IPS DF 19.7 (cell line): ENCODE measurements at regions not wholly inside any gene's neighbourhood (a gene's known extent, or its start where the extent isn't known, plus 50 kb on each side); places are given as distances from the start of the nearest gene placed in this dataset.
"Not testable (repeated sequence)": the region's sequence is repeated elsewhere in the genome, so short reads cannot be mapped to it uniquely, and the experiment has no call there.

Experiments
- DNase-seq: peaks from one replicate; pipeline ENCODE4 v3.0.0-alpha.2; 2013; ENCODE audit warnings: low read depth, low spot score

GRCh38 chr18:73683409-73684238 is 464.0 kb downstream of the FBXO15 start:
- DNase-seq: no peak

GRCh38 chr18:73681912-73682311 is 465.7 kb downstream of the FBXO15 start:
- DNase-seq: no peak

- no peak for DNase-seq
Observed at GRCh38 chr18:73681398-73681797, 466.2 kb downstream of the FBXO15 start.

DNA sequence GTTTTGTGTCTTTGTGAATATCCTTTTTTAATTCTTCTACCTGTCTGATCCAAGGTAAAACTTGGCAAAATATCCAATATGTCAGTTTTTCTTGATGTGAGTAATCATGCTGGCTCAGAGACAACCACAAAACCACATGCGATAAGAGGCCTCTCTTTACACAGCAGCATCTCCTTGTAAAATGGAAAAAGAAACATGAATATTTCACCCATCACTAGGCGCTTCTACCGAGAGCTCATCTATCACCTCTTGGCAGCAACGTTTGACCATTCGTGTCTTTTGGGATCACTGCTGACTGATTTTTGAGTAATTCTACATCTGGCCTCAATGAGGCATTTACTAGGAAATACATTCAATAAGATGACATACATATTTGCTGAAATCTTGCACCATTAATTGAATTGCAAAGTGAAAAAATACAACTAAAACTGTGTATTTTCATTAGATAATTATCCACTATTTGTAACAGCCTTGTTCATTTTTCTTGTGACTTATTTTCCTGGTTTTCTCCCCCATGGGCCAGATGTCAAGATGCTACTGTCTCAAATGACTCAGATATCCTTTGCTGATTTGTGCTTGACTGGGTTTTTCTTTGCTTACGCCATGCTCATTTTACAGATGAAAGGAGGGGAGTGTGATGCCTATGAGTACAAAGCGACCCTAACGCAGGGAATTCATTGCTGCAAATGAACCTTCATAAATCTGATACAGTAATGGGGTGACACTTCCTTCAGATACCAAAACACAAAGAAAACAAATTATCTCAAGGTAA is 467.5 kb downstream of the FBXO15 start:
- DNase-seq: no peak

- no peak for DNase-seq
Observed at GRCh38 chr18:73677450-73677849, 470.2 kb downstream of the FBXO15 start.

GRCh38 chr18:73674125-73674865 is 473.3 kb downstream of the FBXO15 start:
- DNase-seq: no peak

DNA sequence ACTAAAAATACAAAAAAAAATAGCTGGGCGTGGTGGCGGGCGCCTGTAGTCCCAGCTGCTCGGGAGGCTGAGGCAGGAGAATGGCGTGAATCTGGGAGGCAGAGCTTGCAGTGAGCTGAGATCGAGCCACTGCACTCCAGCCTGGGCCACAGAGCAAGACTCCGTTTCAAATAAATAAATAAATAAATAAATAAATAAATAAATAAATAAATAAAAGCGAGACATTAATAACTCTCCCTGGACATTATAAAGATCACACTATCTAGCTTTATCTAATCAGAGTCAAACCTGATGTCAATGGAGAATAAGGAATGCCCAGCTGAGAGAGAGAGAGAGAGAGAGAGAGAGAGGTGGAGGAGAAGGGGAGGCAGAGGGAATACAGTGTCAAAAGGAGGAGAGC is 476.2 kb downstream of the FBXO15 start:
- DNase-seq: not testable (repeated sequence)

- no peak for DNase-seq
Observed at GRCh38 chr18:73670524-73670923, 477.1 kb downstream of the FBXO15 start.

DNA sequence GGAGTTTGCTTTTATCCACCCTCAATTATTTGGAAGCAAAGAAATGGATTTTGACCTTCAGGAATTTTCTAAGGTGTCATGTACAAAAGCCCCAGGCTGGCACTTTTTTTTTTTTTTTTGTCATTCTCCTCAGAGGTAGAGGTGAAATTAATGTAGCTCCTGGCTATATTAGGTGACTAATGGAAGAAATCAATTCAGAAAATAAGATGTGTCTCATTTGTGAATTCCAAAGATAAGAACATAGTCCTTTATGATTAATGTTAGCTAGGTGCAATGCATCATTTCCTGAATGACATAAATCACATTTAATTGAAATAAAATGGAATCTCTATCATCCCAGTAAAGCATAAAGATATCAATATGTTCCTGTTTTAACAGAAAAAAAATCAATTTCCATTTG is 477.6 kb downstream of the FBXO15 start:
- DNase-seq: no peak

DNA sequence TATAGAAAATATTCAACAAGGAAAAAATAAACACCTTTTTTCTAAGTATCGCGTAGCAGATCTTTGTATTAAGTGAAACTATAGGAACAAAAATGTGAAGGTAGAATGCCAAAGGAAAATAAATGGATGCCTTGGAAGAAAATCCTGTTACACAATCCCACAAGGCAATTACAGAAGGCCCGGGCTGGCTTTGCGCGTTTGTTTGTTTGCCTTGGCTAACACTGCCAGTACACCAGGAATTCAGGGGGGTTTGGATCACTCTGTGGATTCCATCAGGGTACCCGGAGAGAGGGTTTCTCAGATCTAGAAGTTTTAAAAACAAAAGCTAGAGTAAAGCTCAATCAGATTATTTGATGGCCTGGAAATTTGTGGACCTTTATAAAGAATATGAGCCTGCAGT is 478.3 kb downstream of the FBXO15 start:
- no peak for DNase-seq

GRCh38 chr18:73668051-73668450 is 479.6 kb downstream of the FBXO15 start:
- no peak for DNase-seq

DNA sequence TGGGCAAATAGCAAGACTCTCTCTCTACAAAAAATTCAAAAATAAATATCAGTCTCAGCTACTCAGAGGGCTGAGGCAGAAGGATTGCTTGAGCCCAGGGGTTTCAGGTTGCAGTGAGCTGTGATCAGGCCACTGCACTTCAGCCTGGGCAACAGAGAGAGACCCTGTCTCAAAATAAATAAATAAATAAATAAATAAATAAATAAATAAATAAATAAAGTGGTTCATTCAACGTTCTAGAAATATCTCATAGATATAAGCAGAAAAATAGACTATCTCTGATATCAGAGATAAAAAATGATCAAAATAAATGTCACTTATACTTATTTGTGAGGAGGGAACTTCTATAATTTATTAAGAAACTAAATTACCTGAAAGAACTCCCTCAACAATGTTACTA is 480.9 kb downstream of the FBXO15 start:
- no peak for DNase-seq

DNA sequence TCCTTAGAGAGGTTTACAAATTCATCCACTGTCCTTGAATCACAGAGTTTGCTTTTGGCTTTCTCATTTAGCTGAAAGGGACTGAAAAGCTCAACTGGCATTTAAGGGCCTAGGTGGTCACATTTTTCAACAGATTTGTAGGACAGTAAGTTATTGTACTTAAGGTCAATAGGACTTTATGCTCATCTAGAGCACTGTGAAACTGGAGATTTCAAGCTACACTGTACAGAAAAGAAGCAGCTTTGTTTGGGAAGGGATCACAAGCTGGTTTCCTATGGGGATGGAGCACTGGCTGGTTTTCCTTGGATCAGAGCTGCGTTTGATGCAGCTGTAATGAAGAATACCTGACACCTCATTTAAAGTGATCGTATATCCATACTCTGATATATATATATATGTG is 482.7 kb downstream of the FBXO15 start:
- DNase-seq: no peak

DNA sequence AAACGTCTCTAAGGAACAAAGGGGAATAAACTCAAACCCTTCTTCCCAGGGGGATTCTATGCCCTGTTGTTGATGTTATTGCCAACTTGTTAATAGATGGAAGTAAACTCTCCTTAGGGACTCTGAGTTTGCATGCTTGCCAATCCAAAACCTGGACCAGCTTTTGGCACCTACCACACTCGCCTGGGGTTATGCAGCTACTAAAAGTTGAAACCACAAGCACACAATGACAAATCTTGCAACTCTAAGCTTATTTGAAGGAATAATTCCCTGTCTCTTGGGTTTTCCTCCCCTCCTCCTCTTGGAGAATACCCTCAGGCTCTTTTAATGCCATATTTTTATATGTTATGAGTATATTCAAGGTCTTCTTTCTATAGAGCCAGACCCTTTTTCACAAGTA is 484.1 kb downstream of the FBXO15 start:
- DNase-seq: no peak

DNA sequence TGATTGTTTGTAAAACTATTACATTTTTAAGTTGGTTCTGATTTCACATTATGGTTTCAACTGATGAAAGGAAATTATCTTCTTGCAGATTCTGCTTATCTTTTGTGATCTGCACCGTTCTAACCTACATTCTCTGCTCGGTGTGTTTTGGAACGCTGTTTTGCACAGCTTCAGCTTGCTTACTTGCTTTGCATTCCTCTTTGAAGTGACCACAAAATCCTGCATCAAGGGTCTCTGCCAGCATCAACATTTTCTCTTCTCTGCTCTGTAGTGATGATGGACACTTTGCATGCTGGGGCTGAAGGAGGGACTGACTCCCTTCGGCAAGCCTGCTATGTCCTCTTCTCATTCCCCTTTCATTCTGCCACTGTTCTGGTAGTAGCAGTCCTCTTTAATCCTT is 485.2 kb downstream of the FBXO15 start:
- DNase-seq: no peak

DNA sequence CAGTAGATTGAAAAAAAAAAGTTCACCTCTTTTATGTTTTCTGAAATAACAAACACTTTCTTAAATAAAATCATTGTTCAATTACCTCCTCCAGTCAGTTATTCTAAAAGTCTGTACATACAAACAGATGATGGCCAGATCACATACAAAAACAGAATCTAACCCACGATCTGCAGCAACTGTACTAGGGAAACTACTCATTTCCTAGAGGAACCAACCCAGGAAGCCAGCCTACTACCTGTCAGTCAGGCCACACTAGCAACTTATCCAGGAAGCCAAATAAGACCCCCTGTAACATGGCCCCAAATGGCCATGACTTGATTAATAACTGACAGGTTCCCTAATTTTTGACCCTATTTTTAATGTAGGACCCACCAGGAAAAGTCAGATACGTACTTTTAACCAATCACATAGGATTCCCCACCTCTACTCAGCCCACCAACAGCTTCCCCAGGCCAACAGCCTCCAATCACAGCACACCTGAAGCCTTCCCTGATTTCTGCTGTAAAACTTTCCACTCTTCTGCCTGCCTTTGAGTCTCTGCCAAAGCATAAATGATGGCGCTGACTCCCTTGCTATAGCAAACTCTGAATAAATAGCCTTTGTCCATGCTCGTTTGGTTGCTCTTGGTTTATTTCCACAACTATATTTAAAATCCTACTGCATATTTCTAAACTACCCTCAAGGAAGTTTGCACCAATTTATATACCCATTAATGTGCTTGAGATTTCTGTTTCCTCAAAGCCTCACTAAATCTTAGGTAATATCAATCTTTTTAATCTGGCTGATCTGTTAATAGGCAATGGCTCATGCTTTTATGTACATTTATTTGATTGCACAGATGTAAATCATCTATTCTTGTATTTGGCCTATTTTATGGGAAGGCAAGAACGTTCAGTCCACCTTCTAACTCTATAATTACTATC is 486.4 kb downstream of the FBXO15 start:
- no peak for DNase-seq

- DNase-seq: no peak
Observed at GRCh38 chr18:73656691-73657090, 490.9 kb downstream of the FBXO15 start.

DNA sequence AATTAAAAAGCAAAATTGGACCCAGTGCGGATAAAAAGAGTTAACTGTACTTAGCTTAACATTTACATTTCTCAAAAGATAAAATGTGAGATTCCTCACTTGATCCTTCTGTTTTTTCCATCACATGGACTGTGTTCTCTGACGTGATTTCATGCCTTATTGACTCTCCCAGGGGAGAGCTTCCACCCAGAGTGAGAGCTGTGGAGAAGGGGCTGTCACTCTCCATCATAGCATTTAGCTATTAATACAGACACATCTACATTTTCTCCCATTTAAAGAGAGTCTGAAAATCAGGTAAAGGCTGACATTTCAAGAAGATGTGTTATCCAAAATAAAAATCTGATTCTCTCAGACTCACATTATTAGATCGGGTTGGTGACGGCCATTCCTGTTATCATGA is 493.8 kb downstream of the FBXO15 start:
- DNase-seq: no peak

DNA sequence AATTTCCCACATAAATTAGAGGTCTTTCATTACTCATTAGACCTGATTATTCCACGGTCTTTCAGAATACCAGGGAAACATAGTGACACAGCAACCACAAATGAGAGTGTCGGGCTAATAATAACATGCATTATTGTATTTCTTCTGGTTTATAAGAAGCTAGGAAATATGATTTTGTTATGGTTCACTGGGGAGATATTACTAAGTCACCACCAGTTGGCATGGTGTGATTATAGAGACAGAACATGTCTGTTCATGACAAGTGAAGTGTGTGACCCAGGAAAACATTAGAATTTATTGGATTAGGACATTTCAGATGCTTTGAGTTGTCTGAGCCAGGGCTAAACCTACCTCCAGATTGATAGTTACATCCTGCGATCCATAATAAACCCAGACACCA is 494.4 kb downstream of the FBXO15 start:
- no peak for DNase-seq

GRCh38 chr18:73647391-73647790 is 500.2 kb downstream of the FBXO15 start:
- no peak for DNase-seq

GRCh38 chr18:73646772-73647171 is 500.9 kb downstream of the FBXO15 start:
- DNase-seq: no peak
